Smooth muscle cell (in vitro differentiated cells): ENCODE measurements at regions not wholly inside any gene's neighbourhood (a gene's known extent, or its start where the extent isn't known, plus 50 kb on each side); places are given as distances from the start of the nearest gene placed in this dataset.

Experiments
- DNase-seq: peaks from one replicate; lab custom pipeline; 2025; ENCODE audit not compliant: unreplicated experiment; lab: John Stamatoyannopoulos, UW
- H2AFZ ChIP-seq: fragments of 200-600 bp; sonication (generic); 2 replicates; pipeline ENCODE4 v1.6.0; 2016; ENCODE audit warnings: antibody characterized with exemption, low read depth, mild to moderate bottlenecking
- H3F3A ChIP-seq: fragments of 200-600 bp; sonication (generic); 2 replicates; pipeline ENCODE4 v1.6.0; 2017; ENCODE audit warnings: antibody characterized with exemption, low read depth
- H3K27ac ChIP-seq: fragments of 200-600 bp; sonication (generic); 2 replicates; pipeline ENCODE4 v1.5.1; 2016; ENCODE audit warnings: low read depth, mild to moderate bottlenecking
- H3K27me3 ChIP-seq: fragments of 200-600 bp; sonication (generic); 2 replicates; pipeline ENCODE4 v1.6.1; 2016; ENCODE audit warnings: low read depth, mild to moderate bottlenecking
- H3K36me3 ChIP-seq: fragments of 200-600 bp; sonication (generic); 2 replicates; pipeline ENCODE4 v1.5.1; 2016; ENCODE audit warnings: low read depth
- H3K4me1 ChIP-seq: fragments of 200-600 bp; sonication (generic); 2 replicates; pipeline ENCODE4 v1.5.1; 2016; ENCODE audit warnings: low read depth
- H3K4me2 ChIP-seq: fragments of 200-600 bp; sonication (generic); 2 replicates; pipeline ENCODE4 v1.6.0; 2016; ENCODE audit warnings: mild to moderate bottlenecking
- H3K4me3 ChIP-seq: fragments of 200-600 bp; sonication (generic); 2 replicates; pipeline ENCODE4 v1.5.1; 2016; ENCODE audit warnings: mild to moderate bottlenecking
- H3K79me2 ChIP-seq: fragments of 200-600 bp; sonication (generic); 2 replicates; pipeline ENCODE4 v1.6.0; 2016; ENCODE audit warnings: low read depth, mild to moderate bottlenecking
- H3K9ac ChIP-seq: fragments of 200-600 bp; sonication (generic); 2 replicates; pipeline ENCODE4 v1.6.0; 2016; ENCODE audit warnings: low read depth
- H3K9me3 ChIP-seq: fragments of 200-600 bp; sonication (generic); replicated peaks from 2 replicates; pipeline ENCODE4 v1.5.1; 2016; ENCODE audit warnings: low read depth
- H4K20me1 ChIP-seq: fragments of 200-600 bp; sonication (generic); 2 replicates; pipeline ENCODE4 v1.6.0; 2016; ENCODE audit warnings: low read depth
- WGBS: methylation state at CpG from one replicate; pipeline ENCODE4 v1.1.7; 2016; ENCODE audit warnings: low lambda C conversion rate; 5-methylcytosine and 5-hydroxymethylcytosine counted together
- TF ChIP-seq, protein P1 (sequence below): fragments of 200-600 bp; sonication (generic); IDR thresholded peaks from 2 replicates; pipeline ENCODE4 v1.5.1; 2017; ENCODE audit warnings: borderline replicate concordance, mild to moderate bottlenecking, antibody characterized with exemption; ENCODE audit not compliant: insufficient read depth, poor library complexity, severe bottlenecking

- Histone ChIP-seq H3K4me1 (no peaks in the 10 kb centered on the region), H2AFZ (no peak overlapping the region), H3F3A (no peaks in the 10 kb centered on the region), H3K27me3 (no peaks in the 10 kb centered on the region), H3K9me3 (no peaks in the 10 kb centered on the region), H3K4me2 (no peak overlapping the region), H3K36me3 (no peaks in the 10 kb centered on the region), H3K4me3 (no peak overlapping the region), H3K27ac (no peak overlapping the region), H4K20me1 (no peaks in the 10 kb centered on the region), H3K9ac (no peak overlapping the region), H3K79me2 (no peaks in the 10 kb centered on the region)
- TF ChIP-seq, protein P1, sequence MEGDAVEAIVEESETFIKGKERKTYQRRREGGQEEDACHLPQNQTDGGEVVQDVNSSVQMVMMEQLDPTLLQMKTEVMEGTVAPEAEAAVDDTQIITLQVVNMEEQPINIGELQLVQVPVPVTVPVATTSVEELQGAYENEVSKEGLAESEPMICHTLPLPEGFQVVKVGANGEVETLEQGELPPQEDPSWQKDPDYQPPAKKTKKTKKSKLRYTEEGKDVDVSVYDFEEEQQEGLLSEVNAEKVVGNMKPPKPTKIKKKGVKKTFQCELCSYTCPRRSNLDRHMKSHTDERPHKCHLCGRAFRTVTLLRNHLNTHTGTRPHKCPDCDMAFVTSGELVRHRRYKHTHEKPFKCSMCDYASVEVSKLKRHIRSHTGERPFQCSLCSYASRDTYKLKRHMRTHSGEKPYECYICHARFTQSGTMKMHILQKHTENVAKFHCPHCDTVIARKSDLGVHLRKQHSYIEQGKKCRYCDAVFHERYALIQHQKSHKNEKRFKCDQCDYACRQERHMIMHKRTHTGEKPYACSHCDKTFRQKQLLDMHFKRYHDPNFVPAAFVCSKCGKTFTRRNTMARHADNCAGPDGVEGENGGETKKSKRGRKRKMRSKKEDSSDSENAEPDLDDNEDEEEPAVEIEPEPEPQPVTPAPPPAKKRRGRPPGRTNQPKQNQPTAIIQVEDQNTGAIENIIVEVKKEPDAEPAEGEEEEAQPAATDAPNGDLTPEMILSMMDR, result no peak
- 94% methylated on average over 6 of the region's 6 CpGs for WGBS
- DNase-seq, result no peak
Observed at GRCh38 chr22:49419661-49420060, 408.0 kb downstream of the BRD1 start.

- H4K20me1 ChIP-seq, result no peaks in the 10 kb centered on the region
- H3K9ac ChIP-seq, result no peak overlapping the region
- no peak overlapping the region for H3K27ac ChIP-seq
- no peaks in the 10 kb centered on the region for H3K4me1 ChIP-seq
- H3K36me3 ChIP-seq, result no peaks in the 10 kb centered on the region
- WGBS, result 90% methylated on average over 12 of the region's 12 CpGs
- TF ChIP-seq, protein P1, result no peak
- no peaks in the 10 kb centered on the region for H3K79me2 ChIP-seq
- no peaks in the 10 kb centered on the region for H3K27me3 ChIP-seq
- no peak overlapping the region for H3K4me3 ChIP-seq
- H3F3A ChIP-seq, result no peaks in the 10 kb centered on the region
- no peak overlapping the region for H2AFZ ChIP-seq
- H3K4me2 ChIP-seq, result no peak overlapping the region
- no peaks in the 10 kb centered on the region for H3K9me3 ChIP-seq
- no peak for DNase-seq
Observed at GRCh38 chr22:49418943-49419342, 408.7 kb downstream of the BRD1 start.

DNA sequence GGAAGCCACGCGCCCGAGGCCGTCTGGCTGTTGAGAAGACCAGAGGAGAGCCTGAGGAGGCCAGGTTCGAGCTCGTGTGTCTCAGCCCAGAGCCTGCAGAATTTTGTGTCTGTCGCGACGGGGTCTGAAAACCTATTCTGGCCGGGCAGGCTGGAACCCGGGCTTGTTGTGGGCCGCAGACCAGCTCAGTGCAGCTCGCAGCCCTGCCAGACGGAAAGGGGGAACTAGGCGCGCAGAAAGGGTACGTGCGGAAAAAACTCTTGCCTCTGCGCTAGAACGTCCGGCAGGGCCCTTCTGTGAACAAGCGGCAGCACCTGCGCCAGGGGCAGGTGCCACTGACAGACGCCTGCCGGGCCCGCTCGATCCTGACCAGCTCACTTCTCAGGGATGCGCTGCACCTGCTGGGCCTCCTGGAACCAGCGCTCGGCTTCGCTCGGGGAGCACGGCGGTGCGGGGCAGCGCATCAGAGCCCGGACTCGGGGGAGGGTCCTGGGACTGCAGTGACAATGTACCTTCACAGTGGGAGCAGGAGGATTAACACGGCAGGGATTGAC lies 409.3 kb downstream of the BRD1 start:
- Histone ChIP-seq H2AFZ (no peak overlapping the region), H3K4me3 (no peak overlapping the region), H3K79me2 (no peaks in the 10 kb centered on the region), H3K27ac (no peak overlapping the region), H3K9ac (no peak overlapping the region), H3K4me2 (no peak overlapping the region), H4K20me1 (no peaks in the 10 kb centered on the region), H3F3A (no peaks in the 10 kb centered on the region), H3K27me3 (no peaks in the 10 kb centered on the region), H3K4me1 (no peaks in the 10 kb centered on the region), H3K36me3 (no peaks in the 10 kb centered on the region), H3K9me3 (no peaks in the 10 kb centered on the region)
- TF ChIP-seq, protein P1, result no peak
- DNase-seq, result no peak
- WGBS, result 95% methylated on average over 39 of the region's 39 CpGs

GRCh38 chr22:49417833-49418232 lies 409.8 kb downstream of the BRD1 start:
- DNase-seq, result no peak

More at GRCh38 chr22:49417833-49418232, 409.8 kb downstream of the BRD1 start:
- Histone ChIP-seq H2AFZ (no peak overlapping the region), H3K9me3 (no peaks in the 10 kb centered on the region), H3K27ac (no peak overlapping the region), H3K4me1 (no peaks in the 10 kb centered on the region), H3K4me3 (no peak overlapping the region), H3K79me2 (no peaks in the 10 kb centered on the region), H3F3A (no peaks in the 10 kb centered on the region), H3K27me3 (no peaks in the 10 kb centered on the region), H3K36me3 (no peaks in the 10 kb centered on the region), H3K4me2 (no peak overlapping the region), H3K9ac (no peak overlapping the region), H4K20me1 (no peaks in the 10 kb centered on the region)
- TF ChIP-seq, protein P1, result no peak
- WGBS, result 97% methylated on average over 13 of the region's 13 CpGs
